Duodenal mucosa (tissue), 2 donors: ENCODE measurements at regions not wholly inside any gene's neighbourhood (a gene's known extent, or its start where the extent isn't known, plus 50 kb on each side); places are given as distances from the start of the nearest gene placed in this dataset.
A peak's percentile ranks its signal among the peaks of the same experiment; 100 is the strongest.

Experiments
- H3K27ac ChIP-seq: one replicate; pipeline ENCODE4 v1.7.0; 2013; ENCODE audit warnings: low read depth, low read length
- H3K27me3 ChIP-seq, 2 donors: one replicate each; pipeline ENCODE4 v1.7.0; 2013; ENCODE audit warnings: low read length in 2 of 2, control low read depth in 1 of 2; ENCODE audit not compliant: insufficient read depth in 2 of 2, control insufficient read depth in 1 of 2
- H3K36me3 ChIP-seq, 2 donors: one replicate each; pipeline ENCODE4 v1.7.0; 2013; ENCODE audit warnings: low read length in 2 of 2, control low read depth in 1 of 2; ENCODE audit not compliant: insufficient read depth in 2 of 2, control insufficient read depth in 1 of 2
- H3K4me1 ChIP-seq, 2 donors: one replicate each; pipeline ENCODE4 v1.7.0; 2013; ENCODE audit warnings: low read length in 2 of 2, control low read depth in 1 of 2; ENCODE audit not compliant: insufficient read depth in 2 of 2, control insufficient read depth in 1 of 2
- H3K4me3 ChIP-seq, 2 donors: one replicate each; pipeline ENCODE4 v1.7.0; 2013; ENCODE audit warnings: low read length in 2 of 2, low read depth in 1 of 2
- H3K9ac ChIP-seq, 2 donors: one replicate each; pipeline ENCODE4 v1.7.0; 2013; ENCODE audit warnings: low read length in 2 of 2, low read depth in 1 of 2
- H3K9me3 ChIP-seq, 2 donors: one replicate each; pipeline ENCODE4 v1.7.0; 2013; ENCODE audit warnings: low read length in 2 of 2, control low read depth in 1 of 2; ENCODE audit not compliant: control insufficient read depth in 1 of 2

DNA sequence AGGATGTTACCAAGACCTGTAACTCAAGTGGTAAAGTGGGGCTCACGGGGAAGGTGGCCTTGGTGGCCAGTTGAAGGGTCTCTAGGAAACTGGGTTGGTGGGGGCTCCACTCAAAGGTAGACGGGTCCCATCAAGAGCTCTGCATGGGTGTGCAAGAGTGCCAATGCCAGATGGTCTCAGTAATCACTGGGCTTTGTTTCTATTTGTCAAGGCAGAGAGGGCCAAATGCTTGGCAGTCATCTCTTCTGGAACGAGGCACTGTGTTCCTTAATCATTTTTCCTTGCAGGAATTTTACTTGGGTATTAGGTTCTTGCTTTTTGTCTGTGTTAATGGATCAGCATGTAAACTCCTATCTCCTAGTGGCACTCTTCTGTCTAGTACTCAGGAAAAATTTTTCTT is 220.8 kb downstream of the DIRAS2 start:
- Histone ChIP-seq H3K4me1 (peaks cover 3% of the 10 kb centered on the region in 2 donors), H3K9ac (no peak overlapping the region), H3K27ac (no peak overlapping the region), H3K27me3 (peaks cover 0 to 4% of the 10 kb centered on the region in 2 donors), H3K4me3 (no peak overlapping the region), H3K9me3 (no peaks in the 10 kb centered on the region), H3K36me3 (no peaks in the 10 kb centered on the region)

DNA sequence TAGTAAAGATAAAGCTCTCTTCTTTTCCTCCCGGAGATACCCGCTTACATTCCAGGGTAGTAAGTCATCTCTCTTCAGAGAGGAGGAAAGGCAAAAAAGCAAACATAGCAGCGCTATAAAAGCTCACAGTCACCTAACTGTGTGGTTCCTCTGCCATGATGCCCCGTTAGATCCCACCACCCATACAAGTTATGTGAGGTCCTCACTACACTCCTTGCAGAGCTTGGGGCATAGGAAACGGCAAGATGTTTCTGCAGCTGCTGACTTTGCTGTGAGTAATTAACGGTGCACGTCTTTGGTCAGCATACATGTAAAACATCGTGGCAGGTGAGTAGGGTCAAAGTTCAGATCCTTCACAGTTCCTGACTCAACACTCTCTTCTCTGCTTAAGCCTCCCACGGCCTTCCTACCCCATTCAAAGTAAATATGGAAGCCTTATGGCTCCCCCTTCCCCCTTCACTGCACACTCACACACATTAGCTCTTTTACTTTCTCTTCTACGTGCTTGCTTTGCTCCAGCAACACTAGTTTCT is 218.9 kb downstream of the DIRAS2 start:
- Histone ChIP-seq H3K9ac (no peak overlapping the region), H3K9me3 (no peaks in the 10 kb centered on the region), H3K4me3 (peak overlapping the region in 1 of 2 donors; percentile 24), H3K27ac (no peak overlapping the region), H3K36me3 (no peaks in the 10 kb centered on the region), H3K27me3 (peaks cover 0 to 4% of the 10 kb centered on the region in 2 donors), H3K4me1 (peaks cover 3% of the 10 kb centered on the region in 2 donors)

GRCh38 chr9:90428517-90428916 is 214.1 kb downstream of the DIRAS2 start:
- Histone ChIP-seq H3K9ac (no peak overlapping the region), H3K4me1 (peaks cover 2 to 3% of the 10 kb centered on the region in 2 donors), H3K36me3 (no peaks in the 10 kb centered on the region), H3K9me3 (no peaks in the 10 kb centered on the region), H3K27me3 (peaks cover 0 to 4% of the 10 kb centered on the region in 2 donors), H3K4me3 (no peak overlapping the region), H3K27ac (no peak overlapping the region)

DNA sequence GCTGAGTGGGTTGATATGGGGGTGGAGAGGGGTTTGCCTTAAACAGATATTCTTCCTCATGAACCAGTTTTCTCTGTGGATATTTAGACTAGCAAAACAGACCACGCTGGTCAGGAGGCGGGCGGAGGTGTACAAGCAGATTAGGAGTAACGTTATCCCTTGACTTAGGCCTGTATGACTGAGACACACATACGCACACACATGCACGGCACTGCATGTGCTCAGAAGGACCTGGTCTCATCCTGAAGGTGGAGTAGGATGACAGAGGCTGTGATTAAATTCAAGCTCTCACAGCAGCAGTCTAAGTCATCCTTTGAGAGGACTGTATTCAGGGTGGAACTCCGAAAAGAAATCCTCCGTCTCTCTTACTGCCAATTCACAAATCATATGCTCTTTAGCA is 209.7 kb downstream of the DIRAS2 start:
- Histone ChIP-seq H3K4me1 (no peaks in the 10 kb centered on the region), H3K36me3 (no peaks in the 10 kb centered on the region), H3K4me3 (peak overlapping the region in 1 of 2 donors; percentile 23), H3K9ac (no peak overlapping the region), H3K9me3 (no peaks in the 10 kb centered on the region), H3K27me3 (no peaks in the 10 kb centered on the region), H3K27ac (no peak overlapping the region)

- Histone ChIP-seq H3K9me3 (no peaks in the 10 kb centered on the region), H3K36me3 (no peaks in the 10 kb centered on the region), H3K4me3 (peak overlapping the region in 1 of 2 donors; percentile 23), H3K27me3 (no peaks in the 10 kb centered on the region), H3K9ac (no peak overlapping the region), H3K4me1 (no peaks in the 10 kb centered on the region), H3K27ac (no peak overlapping the region)
Measured at GRCh38 chr9:90433398-90433941, 209.2 kb downstream of the DIRAS2 start.

DNA sequence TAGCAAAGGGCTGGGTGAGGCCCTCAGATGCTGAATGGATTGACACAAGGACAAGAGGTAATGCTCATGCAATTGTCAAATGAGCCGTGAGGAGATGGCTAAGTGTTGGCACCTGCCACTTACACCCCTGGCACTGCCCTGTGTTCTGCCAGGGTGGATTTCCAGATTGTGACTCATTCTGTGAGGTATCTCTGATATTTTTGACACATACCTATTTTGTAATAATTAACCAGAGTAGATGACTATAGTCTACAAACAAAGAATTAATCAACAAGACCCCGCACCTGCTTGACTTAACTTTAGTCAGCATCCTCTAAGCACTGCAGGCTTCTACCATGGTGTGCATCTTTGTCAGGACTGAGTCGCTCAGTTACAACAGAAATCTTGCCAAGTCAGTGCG is 200.8 kb downstream of the DIRAS2 start:
- Histone ChIP-seq H3K9ac (no peak overlapping the region), H3K4me1 (no peaks in the 10 kb centered on the region), H3K4me3 (no peak overlapping the region), H3K27me3 (no peaks in the 10 kb centered on the region), H3K36me3 (no peaks in the 10 kb centered on the region), H3K9me3 (no peaks in the 10 kb centered on the region), H3K27ac (no peak overlapping the region)

GRCh38 chr9:90442723-90443122 is 199.9 kb downstream of the DIRAS2 start:
- no peaks in the 10 kb centered on the region for H3K36me3 ChIP-seq
- H3K9ac ChIP-seq: no peak overlapping the region
- no peaks in the 10 kb centered on the region for H3K4me1 ChIP-seq
- no peaks in the 10 kb centered on the region for H3K27me3 ChIP-seq
- no peak overlapping the region for H3K4me3 ChIP-seq
- no peak overlapping the region for H3K27ac ChIP-seq
- no peaks in the 10 kb centered on the region for H3K9me3 ChIP-seq

GRCh38 chr9:90444609-90445204 is 197.9 kb downstream of the DIRAS2 start:
- Histone ChIP-seq H3K27me3 (no peaks in the 10 kb centered on the region), H3K36me3 (no peaks in the 10 kb centered on the region), H3K4me1 (no peaks in the 10 kb centered on the region), H3K9me3 (no peaks in the 10 kb centered on the region), H3K9ac (no peak overlapping the region), H3K4me3 (no peak overlapping the region), H3K27ac (no peak overlapping the region)

- H3K27me3 ChIP-seq: no peaks in the 10 kb centered on the region
- no peak overlapping the region for H3K27ac ChIP-seq
- H3K9me3 ChIP-seq: no peaks in the 10 kb centered on the region
- H3K36me3 ChIP-seq: no peaks in the 10 kb centered on the region
- no peak overlapping the region for H3K4me3 ChIP-seq
- H3K4me1 ChIP-seq: no peaks in the 10 kb centered on the region
- H3K9ac ChIP-seq: no peak overlapping the region
Measured at GRCh38 chr9:90445391-90445790, 197.2 kb downstream of the DIRAS2 start.

- no peaks in the 10 kb centered on the region for H3K27me3 ChIP-seq
- H3K9ac ChIP-seq: no peak overlapping the region
- no peaks in the 10 kb centered on the region for H3K4me1 ChIP-seq
- H3K27ac ChIP-seq: no peak overlapping the region
- H3K4me3 ChIP-seq: no peak overlapping the region
- H3K36me3 ChIP-seq: no peaks in the 10 kb centered on the region
- no peaks in the 10 kb centered on the region for H3K9me3 ChIP-seq
Measured at GRCh38 chr9:90446200-90446948, 196.2 kb downstream of the DIRAS2 start.
